GM12878 (cell line): ENCODE measurements at regions not wholly inside any gene's neighbourhood (a gene's known extent, or its start where the extent isn't known, plus 50 kb on each side); places are given as distances from the start of the nearest gene placed in this dataset.
A peak's percentile ranks its signal among the peaks of the same experiment; 100 is the strongest.

ENCODE experiments used
- CHD2 ChIP-seq: IDR thresholded peaks from 2 replicates; pipeline ENCODE4 v1.6.1; 2011; ENCODE audit warnings: low read depth, low read length, improper control_type of control experiment, borderline replicate concordance
- CHD4 ChIP-seq: fragments of 200-600 bp; sonication (generic); IDR thresholded peaks from 2 replicates; pipeline ENCODE4 v1.6.1; 2016; ENCODE audit warnings: mild to moderate bottlenecking
- DPF2 ChIP-seq: fragments of 450-650 bp; IDR thresholded peaks from 2 replicates; pipeline ENCODE4 v1.6.1; 2017; ENCODE audit warnings: mild to moderate bottlenecking
- E2F8 ChIP-seq: fragments of 450-650 bp; IDR thresholded peaks from 2 replicates; pipeline ENCODE4 v1.6.1; 2018; ENCODE audit warnings: mild to moderate bottlenecking, low read depth, moderate library complexity; ENCODE audit not compliant: partially characterized antibody
- IRF3 ChIP-seq: fragments of 450-650 bp; IDR thresholded peaks from 2 replicates; pipeline ENCODE4 v1.6.1; 2014; ENCODE audit warnings: mild to moderate bottlenecking
- IRF4 ChIP-seq: IDR thresholded peaks from 2 replicates; pipeline ENCODE4 v1.6.1; 2011; ENCODE audit warnings: low read depth, low read length
- JUND ChIP-seq: IDR thresholded peaks from 2 replicates; pipeline ENCODE4 v1.6.1; 2012; ENCODE audit warnings: low read depth, mild to moderate bottlenecking, low read length, improper control_type of control experiment, moderate library complexity
- MAX ChIP-seq: IDR thresholded peaks from 2 replicates; pipeline ENCODE4 v1.6.1; 2012; ENCODE audit warnings: low read depth, low read length, improper control_type of control experiment
- NFXL1 ChIP-seq: fragments of 450-650 bp; IDR thresholded peaks from 2 replicates; pipeline ENCODE4 v1.6.1; 2017; ENCODE audit warnings: antibody characterized with exemption, mild to moderate bottlenecking, borderline replicate concordance
- NR2C2 ChIP-seq: IDR thresholded peaks from 2 replicates; pipeline ENCODE4 v1.6.1; 2011; ENCODE audit warnings: borderline replicate concordance, low read depth; ENCODE audit not compliant: control insufficient read depth, insufficient read length
- NR2F1 ChIP-seq: fragments of 450-650 bp; conservative IDR thresholded peaks from 2 replicates; pipeline ENCODE4 v1.6.1; 2017; ENCODE audit warnings: mild to moderate bottlenecking
- POLR2AphosphoS2 ChIP-seq: IDR thresholded peaks from 2 replicates; pipeline ENCODE4 v1.6.1; 2011; ENCODE audit warnings: low read depth, mild to moderate bottlenecking, low read length, improper control_type of control experiment, moderate library complexity
- RB1 ChIP-seq: fragments of 450-650 bp; formaldehyde crosslinking; IDR thresholded peaks from 2 replicates; pipeline ENCODE4 v1.6.1; 2017; ENCODE audit warnings: mild to moderate bottlenecking, borderline replicate concordance
- SKIL ChIP-seq: fragments of 450-650 bp; IDR thresholded peaks from 2 replicates; pipeline ENCODE4 v1.6.1; 2017; ENCODE audit warnings: mild to moderate bottlenecking, low read depth, inconsistent platforms; ENCODE audit not compliant: poor library complexity, severe bottlenecking
- SMAD1 ChIP-seq: fragments of 450-650 bp; IDR thresholded peaks from 2 replicates; pipeline ENCODE4 v1.6.1; 2018; ENCODE audit warnings: mild to moderate bottlenecking, low read depth; ENCODE audit not compliant: partially characterized antibody
- SUPT20H ChIP-seq: IDR thresholded peaks from 2 replicates; pipeline ENCODE4 v1.6.1; 2011; ENCODE audit warnings: low read depth, mild to moderate bottlenecking, low read length, moderate library complexity, borderline replicate concordance; ENCODE audit not compliant: control insufficient read depth
- SUZ12 ChIP-seq: fragments of 200-600 bp; sonication (generic); IDR thresholded peaks from one replicate; pipeline ENCODE4 v1.6.1; 2018; ENCODE audit warnings: antibody characterized with exemption, mild to moderate bottlenecking; ENCODE audit not compliant: unreplicated experiment
- TCF7 ChIP-seq: IDR thresholded peaks from 2 replicates; pipeline ENCODE4 v1.6.1; 2014; ENCODE audit warnings: antibody characterized with exemption, borderline replicate concordance
- ZNF274 ChIP-seq: IDR thresholded peaks from one replicate; pipeline ENCODE4 v1.8.0; 2011; ENCODE audit not compliant: insufficient read length, insufficient read depth
- ZNF687 ChIP-seq: fragments of 450-650 bp; IDR thresholded peaks from 2 replicates; pipeline ENCODE4 v1.6.1; 2017; ENCODE audit warnings: mild to moderate bottlenecking, moderate library complexity
- ZSCAN29 ChIP-seq: fragments of 450-650 bp; IDR thresholded peaks from 2 replicates; pipeline ENCODE4 v1.6.1; 2017; ENCODE audit warnings: mild to moderate bottlenecking, moderate library complexity

- no peak for TF ChIP-seq IRF3
- TF ChIP-seq IRF4, result peak; percentile 43; the same call in 1 of the 2 replicates
- no peak for TF ChIP-seq E2F8
- TF ChIP-seq ZNF274, result no peak
- TF ChIP-seq MAX, result no peak
- TF ChIP-seq NFXL1, result no peak
- no peak for TF ChIP-seq CHD2
- no peak for TF ChIP-seq NR2C2
- no peak for TF ChIP-seq POLR2AphosphoS2
- TF ChIP-seq ZSCAN29, result no peak
- TF ChIP-seq TCF7, result no peak
- TF ChIP-seq SUPT20H, result no peak
- no peak; the same call in 1 of the 2 replicates for TF ChIP-seq DPF2
- no peak for TF ChIP-seq SKIL
- TF ChIP-seq JUND, result no peak
- TF ChIP-seq ZNF687, result no peak
- no peak for TF ChIP-seq NR2F1
- no peak for TF ChIP-seq SUZ12
- no peak for TF ChIP-seq RB1
- TF ChIP-seq CHD4, result no peak
- TF ChIP-seq SMAD1, result no peak
Observed at GRCh38 chr1:14520514-14521163, 77.8 kb upstream of the KAZN start (continued).
